ENCODE measurements at regions not wholly inside any gene's neighbourhood (a gene's known extent, or its start where the extent isn't known, plus 50 kb on each side); places are given as distances from the start of the nearest gene placed in this dataset.

DNA sequence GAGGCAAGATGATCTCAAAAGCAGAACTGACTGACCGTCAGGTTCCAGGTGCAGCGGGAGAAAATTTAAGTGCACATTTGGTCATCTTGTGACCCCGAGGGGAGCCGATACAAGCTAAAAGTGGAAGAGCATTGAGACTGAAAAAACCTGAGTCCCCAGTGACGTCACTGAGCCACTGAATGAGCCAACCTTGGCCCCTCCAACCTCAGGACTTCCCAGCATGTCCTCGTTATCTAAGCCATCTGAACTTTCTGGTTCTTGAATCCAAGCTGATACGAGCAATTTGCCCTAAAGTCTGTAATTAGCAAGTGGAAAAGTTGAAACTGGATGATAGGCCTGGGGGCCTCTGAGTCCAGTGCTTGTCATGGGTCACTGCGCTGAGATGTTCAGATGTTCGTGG is 51.1 kb upstream of the ISX start:
- TF ChIP-seq POLR2AphosphoS5 (IDR thresholded peaks at IDR 0.05; ENCODE audit: low read depth, low read length), result no peak
- no peak for TF ChIP-seq POLR2A (IDR thresholded peaks at IDR 0.05; ENCODE audit: low read depth, low read length)

Data from GM12892 (cell line).